Smooth muscle cell (in vitro differentiated cells): ENCODE measurements at regions not wholly inside any gene's neighbourhood (a gene's known extent, or its start where the extent isn't known, plus 50 kb on each side); places are given as distances from the start of the nearest gene placed in this dataset.
"Not testable (repeated sequence)": the region's sequence is repeated elsewhere in the genome, so short reads cannot be mapped to it uniquely, and the experiment has no call there.

Experiments used
- DNase-seq: peaks from one replicate; lab custom pipeline; 2025; ENCODE audit not compliant: unreplicated experiment; lab: John Stamatoyannopoulos, UW
- H2AFZ ChIP-seq: fragments of 200-600 bp; sonication (generic); 2 replicates; pipeline ENCODE4 v1.6.0; 2016; ENCODE audit warnings: antibody characterized with exemption, low read depth, mild to moderate bottlenecking
- H3F3A ChIP-seq: fragments of 200-600 bp; sonication (generic); 2 replicates; pipeline ENCODE4 v1.6.0; 2017; ENCODE audit warnings: antibody characterized with exemption, low read depth
- H3K27ac ChIP-seq: fragments of 200-600 bp; sonication (generic); 2 replicates; pipeline ENCODE4 v1.5.1; 2016; ENCODE audit warnings: low read depth, mild to moderate bottlenecking
- H3K27me3 ChIP-seq: fragments of 200-600 bp; sonication (generic); 2 replicates; pipeline ENCODE4 v1.6.1; 2016; ENCODE audit warnings: low read depth, mild to moderate bottlenecking
- H3K36me3 ChIP-seq: fragments of 200-600 bp; sonication (generic); 2 replicates; pipeline ENCODE4 v1.5.1; 2016; ENCODE audit warnings: low read depth
- H3K4me1 ChIP-seq: fragments of 200-600 bp; sonication (generic); 2 replicates; pipeline ENCODE4 v1.5.1; 2016; ENCODE audit warnings: low read depth
- H3K4me2 ChIP-seq: fragments of 200-600 bp; sonication (generic); 2 replicates; pipeline ENCODE4 v1.6.0; 2016; ENCODE audit warnings: mild to moderate bottlenecking
- H3K4me3 ChIP-seq: fragments of 200-600 bp; sonication (generic); 2 replicates; pipeline ENCODE4 v1.5.1; 2016; ENCODE audit warnings: mild to moderate bottlenecking
- H3K79me2 ChIP-seq: fragments of 200-600 bp; sonication (generic); 2 replicates; pipeline ENCODE4 v1.6.0; 2016; ENCODE audit warnings: low read depth, mild to moderate bottlenecking
- H3K9ac ChIP-seq: fragments of 200-600 bp; sonication (generic); 2 replicates; pipeline ENCODE4 v1.6.0; 2016; ENCODE audit warnings: low read depth
- H3K9me3 ChIP-seq: fragments of 200-600 bp; sonication (generic); replicated peaks from 2 replicates; pipeline ENCODE4 v1.5.1; 2016; ENCODE audit warnings: low read depth
- H4K20me1 ChIP-seq: fragments of 200-600 bp; sonication (generic); 2 replicates; pipeline ENCODE4 v1.6.0; 2016; ENCODE audit warnings: low read depth
- CTCF ChIP-seq: fragments of 200-600 bp; sonication (generic); IDR thresholded peaks from 2 replicates; pipeline ENCODE4 v1.5.1; 2017; ENCODE audit warnings: borderline replicate concordance, mild to moderate bottlenecking, antibody characterized with exemption; ENCODE audit not compliant: insufficient read depth, poor library complexity, severe bottlenecking
- WGBS: methylation state at CpG from one replicate; pipeline ENCODE4 v1.1.7; 2016; ENCODE audit warnings: low lambda C conversion rate; 5-methylcytosine and 5-hydroxymethylcytosine counted together

- H2AFZ ChIP-seq: no peak overlapping the region
- no peak for TF ChIP-seq CTCF
- no peak for DNase-seq
- no peaks in the 10 kb centered on the region for H3K36me3 ChIP-seq
- H3K79me2 ChIP-seq: no peaks in the 10 kb centered on the region
- no peaks in the 10 kb centered on the region for H3K27me3 ChIP-seq
- no peak overlapping the region for H3K9ac ChIP-seq
- no peak overlapping the region for H3K4me2 ChIP-seq
- no peak overlapping the region for H3K4me3 ChIP-seq
- H3K27ac ChIP-seq: no peak overlapping the region
- H4K20me1 ChIP-seq: no peaks in the 10 kb centered on the region
- no peaks in the 10 kb centered on the region for H3F3A ChIP-seq
- H3K9me3 ChIP-seq: no peaks in the 10 kb centered on the region
- H3K4me1 ChIP-seq: no peaks in the 10 kb centered on the region
Measured at GRCh38 chr14:82951171-82951570, 1417.5 kb upstream of the SEL1L start.

- no peaks in the 10 kb centered on the region for H3F3A ChIP-seq
- H4K20me1 ChIP-seq: no peaks in the 10 kb centered on the region
- H3K4me3 ChIP-seq: no peak overlapping the region
- H3K4me1 ChIP-seq: no peaks in the 10 kb centered on the region
- no peaks in the 10 kb centered on the region for H3K27me3 ChIP-seq
- H3K4me2 ChIP-seq: no peak overlapping the region
- WGBS: 90% methylated on average over 2 of the region's 2 CpGs
- no peaks in the 10 kb centered on the region for H3K79me2 ChIP-seq
- no peak for DNase-seq
- H3K36me3 ChIP-seq: no peaks in the 10 kb centered on the region
- H2AFZ ChIP-seq: no peak overlapping the region
- H3K9ac ChIP-seq: no peak overlapping the region
- TF ChIP-seq CTCF: no peak
- H3K27ac ChIP-seq: no peak overlapping the region
- no peaks in the 10 kb centered on the region for H3K9me3 ChIP-seq
Measured at GRCh38 chr14:82963756-82964155, 1430.1 kb upstream of the SEL1L start.

- Histone ChIP-seq H3K27ac (no peak overlapping the region), H3K4me3 (no peak overlapping the region), H4K20me1 (no peaks in the 10 kb centered on the region), H3K79me2 (no peaks in the 10 kb centered on the region), H3F3A (no peaks in the 10 kb centered on the region), H3K27me3 (no peaks in the 10 kb centered on the region), H3K9me3 (no peaks in the 10 kb centered on the region), H3K4me2 (no peak overlapping the region), H3K4me1 (no peaks in the 10 kb centered on the region), H2AFZ (no peak overlapping the region), H3K36me3 (no peaks in the 10 kb centered on the region), H3K9ac (no peak overlapping the region)
- 78% methylated on average over 5 of the region's 5 CpGs for WGBS
- no peak for DNase-seq
- no peak for TF ChIP-seq CTCF
Measured at GRCh38 chr14:82987502-82988124, 1454.0 kb upstream of the SEL1L start.

- H3K9ac ChIP-seq, H3K36me3 ChIP-seq, H3K4me2 ChIP-seq, H3K27me3 ChIP-seq, H3F3A ChIP-seq, H3K27ac ChIP-seq, H4K20me1 ChIP-seq, H2AFZ ChIP-seq, H3K79me2 ChIP-seq, H3K4me1 ChIP-seq, H3K4me3 ChIP-seq, DNase-seq, H3K9me3 ChIP-seq: not testable (repeated sequence)
- 96% methylated on average over 8 of the region's 8 CpGs for WGBS
Measured at GRCh38 chr14:82994547-82994946, 1460.9 kb upstream of the SEL1L start.
